NT2/D1 (cell line): ENCODE measurements at regions not wholly inside any gene's neighbourhood (a gene's known extent, or its start where the extent isn't known, plus 50 kb on each side); places are given as distances from the start of the nearest gene placed in this dataset.

Experiments
- DNase-seq: peaks from one replicate; pipeline ENCODE4 v3.0.0-alpha.2; 2011; ENCODE audit warnings: low read depth, low spot score
- H3K27me3 ChIP-seq: 2 replicates; pipeline ENCODE4 v1.6.0; 2011; ENCODE audit warnings: mild to moderate bottlenecking; ENCODE audit not compliant: insufficient read length, insufficient read depth
- H3K36me3 ChIP-seq: 2 replicates; pipeline ENCODE4 v1.6.1; 2011; ENCODE audit warnings: mild to moderate bottlenecking, low read length, mixed read lengths; ENCODE audit not compliant: insufficient read depth, insufficient read length
- H3K4me1 ChIP-seq: 2 replicates; pipeline ENCODE4 v1.5.1; 2011; ENCODE audit not compliant: insufficient read depth, insufficient read length
- H3K4me3 ChIP-seq: 2 replicates; pipeline ENCODE4 v1.5.1; 2011; ENCODE audit warnings: low read depth; ENCODE audit not compliant: insufficient read length
- H3K9ac ChIP-seq: 2 replicates; pipeline ENCODE4 v1.6.0; 2011; ENCODE audit warnings: low read depth; ENCODE audit not compliant: insufficient read length
- H3K9me3 ChIP-seq: 2 replicates; pipeline ENCODE4 v1.5.1; 2011; ENCODE audit warnings: mild to moderate bottlenecking, low read length; ENCODE audit not compliant: insufficient read depth
- SUZ12 ChIP-seq: IDR thresholded peaks from 2 replicates; pipeline ENCODE4 v1.6.1; 2011; ENCODE audit not compliant: insufficient read length, insufficient read depth; ENCODE audit errors: extremely low read depth
- YY1 ChIP-seq: IDR thresholded peaks from 2 replicates; pipeline ENCODE4 v1.6.1; 2011; ENCODE audit not compliant: insufficient read length, insufficient read depth
- ZNF274 ChIP-seq: IDR thresholded peaks from 2 replicates; pipeline ENCODE4 v1.6.1; 2011; ENCODE audit warnings: mild to moderate bottlenecking, low read depth, low read length

GRCh38 chr11:122271745-122272144, 155.7 kb upstream of the BLID start:
- no peak for TF ChIP-seq SUZ12
- TF ChIP-seq ZNF274 = no peak
- no peak for TF ChIP-seq YY1
- no peaks in the 10 kb centered on the region for H3K36me3 ChIP-seq
- no peak for DNase-seq
- H3K9me3 ChIP-seq = no peaks in the 10 kb centered on the region
- H3K4me3 ChIP-seq = no peak overlapping the region
- H3K9ac ChIP-seq = no peak overlapping the region
- no peaks in the 10 kb centered on the region for H3K27me3 ChIP-seq
- H3K4me1 ChIP-seq = no peaks in the 10 kb centered on the region

GRCh38 chr11:122271137-122271536, 155.1 kb upstream of the BLID start:
- Histone ChIP-seq H3K9me3 (no peaks in the 10 kb centered on the region), H3K36me3 (no peaks in the 10 kb centered on the region), H3K4me3 (no peak overlapping the region), H3K27me3 (no peaks in the 10 kb centered on the region), H3K4me1 (no peaks in the 10 kb centered on the region), H3K9ac (no peak overlapping the region)
- TF ChIP-seq YY1 (no peak), SUZ12 (no peak), ZNF274 (no peak)
- DNase-seq = no peak

GRCh38 chr11:122270535-122270934, 154.5 kb upstream of the BLID start:
- no peaks in the 10 kb centered on the region for H3K36me3 ChIP-seq
- DNase-seq = no peak
- no peaks in the 10 kb centered on the region for H3K4me1 ChIP-seq
- TF ChIP-seq ZNF274 (no peak), YY1 (no peak), SUZ12 (no peak)
- H3K9ac ChIP-seq = no peak overlapping the region
- H3K9me3 ChIP-seq = no peaks in the 10 kb centered on the region
- no peaks in the 10 kb centered on the region for H3K27me3 ChIP-seq
- no peak overlapping the region for H3K4me3 ChIP-seq

- Histone ChIP-seq H3K36me3 (no peaks in the 10 kb centered on the region), H3K27me3 (no peaks in the 10 kb centered on the region), H3K4me3 (no peak overlapping the region), H3K4me1 (no peaks in the 10 kb centered on the region), H3K9me3 (no peaks in the 10 kb centered on the region), H3K9ac (no peak overlapping the region)
- no peak for TF ChIP-seq YY1
- no peak for TF ChIP-seq SUZ12
- no peak for TF ChIP-seq ZNF274
- DNase-seq = no peak
Measured at GRCh38 chr11:122269824-122270223, 153.8 kb upstream of the BLID start.

DNA sequence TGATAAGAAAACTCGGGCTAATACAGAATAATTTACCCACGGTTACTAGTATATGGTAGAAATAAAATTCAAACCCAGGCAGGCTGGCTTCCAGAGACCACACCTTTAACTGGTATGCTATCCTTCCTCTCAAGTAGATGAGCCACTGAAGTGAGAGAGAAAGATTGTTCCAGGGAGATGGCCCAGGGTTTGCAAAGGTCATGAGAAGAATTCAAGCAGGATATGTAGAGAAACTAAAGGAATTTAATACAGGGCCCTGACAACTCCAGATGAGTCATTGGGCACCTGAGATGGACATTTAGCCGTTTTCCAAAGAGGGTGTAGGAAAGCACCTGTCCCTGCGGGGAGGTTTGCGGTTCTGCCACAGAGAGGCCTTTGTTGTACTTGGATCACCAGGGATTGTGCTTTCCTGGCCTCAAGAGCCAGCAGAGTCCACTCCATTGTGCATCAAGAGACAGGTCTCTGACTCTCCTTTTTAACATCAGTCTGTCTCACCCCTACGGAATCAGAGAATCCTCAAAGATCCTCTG, 152.7 kb upstream of the BLID start:
- DNase-seq = no peak
- Histone ChIP-seq H3K9me3 (no peaks in the 10 kb centered on the region), H3K9ac (no peak overlapping the region), H3K36me3 (no peaks in the 10 kb centered on the region), H3K4me3 (no peak overlapping the region), H3K4me1 (no peaks in the 10 kb centered on the region), H3K27me3 (no peaks in the 10 kb centered on the region)
- TF ChIP-seq YY1 (no peak), SUZ12 (no peak), ZNF274 (no peak)

GRCh38 chr11:122267602-122268001, 151.6 kb upstream of the BLID start:
- Histone ChIP-seq H3K9ac (no peak overlapping the region), H3K4me3 (no peak overlapping the region), H3K9me3 (no peaks in the 10 kb centered on the region), H3K27me3 (no peaks in the 10 kb centered on the region), H3K36me3 (no peaks in the 10 kb centered on the region), H3K4me1 (no peaks in the 10 kb centered on the region)
- TF ChIP-seq ZNF274 (no peak), YY1 (no peak), SUZ12 (no peak)
- no peak for DNase-seq

GRCh38 chr11:122265981-122266380, 150.0 kb upstream of the BLID start:
- no peak for DNase-seq
- Histone ChIP-seq H3K4me3 (no peak overlapping the region), H3K9me3 (no peaks in the 10 kb centered on the region), H3K4me1 (no peaks in the 10 kb centered on the region), H3K9ac (no peak overlapping the region), H3K36me3 (no peaks in the 10 kb centered on the region), H3K27me3 (no peaks in the 10 kb centered on the region)
- no peak for TF ChIP-seq ZNF274
- TF ChIP-seq SUZ12 = no peak
- no peak for TF ChIP-seq YY1

GRCh38 chr11:122264121-122264520, 148.1 kb upstream of the BLID start:
- DNase-seq = no peak
- TF ChIP-seq YY1 = no peak
- no peak for TF ChIP-seq SUZ12
- TF ChIP-seq ZNF274 = no peak
- H3K4me1 ChIP-seq = no peaks in the 10 kb centered on the region
- no peaks in the 10 kb centered on the region for H3K9me3 ChIP-seq
- H3K36me3 ChIP-seq = no peaks in the 10 kb centered on the region
- no peaks in the 10 kb centered on the region for H3K27me3 ChIP-seq
- no peak overlapping the region for H3K9ac ChIP-seq
- H3K4me3 ChIP-seq = no peak overlapping the region
